IPS-NIHi11 (cell line): ENCODE measurements at regions not wholly inside any gene's neighbourhood (a gene's known extent, or its start where the extent isn't known, plus 50 kb on each side); places are given as distances from the start of the nearest gene placed in this dataset.

Experiments
- DNase-seq: peaks from one replicate; pipeline ENCODE4 v3.0.0; 2012; ENCODE audit warnings: mixed read lengths, low spot score

DNA sequence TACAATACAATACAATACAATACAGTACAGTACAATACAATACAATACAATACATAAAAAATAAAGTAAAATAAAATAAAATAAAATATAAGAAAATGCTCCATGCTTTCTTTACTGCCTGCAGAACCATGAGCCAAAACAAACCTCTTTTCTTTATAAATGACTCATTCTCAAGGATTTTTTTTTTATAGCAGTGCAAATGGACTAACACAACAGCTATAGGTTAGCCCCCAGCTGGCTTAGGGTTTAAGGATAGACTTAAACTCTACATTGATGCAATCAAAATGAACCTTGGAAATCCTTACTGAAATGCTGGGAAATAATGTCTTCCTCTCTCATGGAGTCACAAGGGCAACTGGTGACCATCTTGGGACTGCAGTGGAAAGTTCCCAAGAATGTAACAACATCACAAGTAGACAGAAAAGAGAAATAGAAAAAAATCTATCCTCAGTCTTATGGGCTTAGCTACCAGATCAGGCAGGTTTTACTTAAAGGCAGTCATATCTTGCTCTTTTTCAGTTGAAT is 348.9 kb downstream of the ARL4A start:
- DNase-seq: no peak

DNA sequence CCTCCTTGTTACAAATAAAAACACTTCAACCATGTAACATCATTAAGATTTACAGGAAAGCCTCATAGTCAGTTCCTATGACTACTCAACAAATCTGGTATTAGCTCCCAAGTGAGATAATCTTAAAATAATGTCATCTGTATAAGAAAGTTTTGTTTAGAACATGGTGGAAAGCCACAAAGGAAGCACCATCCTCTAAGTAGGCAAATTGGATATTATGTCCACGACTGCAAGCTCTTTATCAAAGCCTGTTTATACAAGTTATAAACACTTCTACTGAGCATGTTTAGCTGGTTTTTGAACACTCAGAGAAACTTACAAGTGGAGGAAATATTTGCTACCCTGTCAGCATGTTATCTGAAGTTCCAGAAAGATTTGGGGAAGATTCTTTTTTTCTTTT is 349.8 kb downstream of the ARL4A start:
- DNase-seq: no peak

DNA sequence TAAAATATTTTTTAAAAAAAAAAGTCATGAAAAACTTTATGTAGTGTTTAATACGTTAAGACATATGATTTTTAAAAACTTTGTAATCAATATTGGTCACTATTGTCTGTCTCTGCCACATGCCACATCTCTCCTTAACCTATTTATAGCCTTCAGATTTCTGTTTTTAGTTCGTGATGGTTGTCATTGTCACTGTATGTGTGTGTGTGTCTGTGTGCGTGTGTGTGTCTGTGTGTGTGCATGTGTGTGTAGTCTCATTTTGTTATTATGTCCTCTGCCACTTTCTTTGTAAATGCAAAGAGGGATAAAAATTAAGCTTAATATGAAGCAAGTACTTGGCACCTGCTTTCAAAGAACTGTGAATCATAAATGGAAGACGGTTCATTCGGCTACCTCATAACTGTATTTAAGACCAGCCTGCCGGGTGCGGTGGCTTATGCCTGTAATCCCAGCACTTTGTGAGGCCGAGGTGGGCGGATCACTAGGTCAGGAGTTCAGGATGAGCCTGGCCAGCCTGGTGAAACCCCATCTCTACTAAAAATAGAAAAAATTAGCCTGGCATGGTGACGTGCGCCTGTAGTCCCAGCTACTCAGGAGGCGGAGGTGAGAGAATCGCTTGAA is 354.0 kb downstream of the ARL4A start:
- DNase-seq: no peak

DNA sequence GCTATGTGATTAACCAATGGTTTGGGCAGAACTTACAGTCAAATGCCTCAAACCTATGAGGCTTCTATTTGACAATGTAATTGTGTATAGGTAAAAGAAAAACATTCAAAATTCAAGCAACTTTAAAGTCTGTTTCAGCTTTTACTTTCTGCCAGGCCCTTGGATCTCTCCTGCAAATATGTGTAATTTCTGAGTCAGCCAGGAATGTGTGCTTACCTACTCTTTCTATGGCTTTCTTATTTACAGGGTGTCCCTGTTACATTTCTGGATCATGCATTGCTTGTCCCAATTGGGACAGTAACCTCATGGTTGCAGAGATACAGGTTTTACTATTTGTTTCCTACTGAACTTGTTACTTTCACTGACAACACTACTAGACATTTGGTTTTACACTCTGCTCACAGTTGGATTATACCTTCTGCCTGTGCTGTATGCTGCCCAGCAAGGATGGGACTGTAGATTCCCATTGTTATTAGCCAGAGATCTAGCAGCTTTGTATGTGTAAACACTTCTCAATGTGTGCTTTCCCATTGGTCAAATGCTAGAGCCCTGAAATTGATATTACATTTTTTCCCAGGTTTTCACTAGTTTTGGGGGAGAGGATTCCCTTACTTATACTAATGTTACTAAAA is 355.3 kb downstream of the ARL4A start:
- DNase-seq: no peak

DNA sequence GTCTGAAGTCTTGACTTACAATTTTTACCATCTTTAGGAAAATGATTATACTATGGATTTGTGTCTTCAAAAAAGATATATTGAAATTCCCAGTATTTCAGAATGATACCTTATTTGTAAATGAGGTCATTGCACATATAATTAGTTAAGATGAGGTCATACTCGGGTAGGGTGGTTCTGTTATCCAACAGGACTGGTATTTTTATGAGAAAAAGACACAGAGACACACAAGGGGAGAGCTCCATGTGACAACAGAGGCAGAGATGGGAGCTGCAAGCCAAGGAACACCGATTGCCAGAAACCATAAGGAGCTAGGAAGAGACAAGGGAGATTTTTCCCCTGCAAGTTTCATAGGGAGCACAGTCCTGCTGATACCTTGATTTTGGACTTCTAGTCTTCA is 356.9 kb downstream of the ARL4A start:
- DNase-seq: no peak

DNA sequence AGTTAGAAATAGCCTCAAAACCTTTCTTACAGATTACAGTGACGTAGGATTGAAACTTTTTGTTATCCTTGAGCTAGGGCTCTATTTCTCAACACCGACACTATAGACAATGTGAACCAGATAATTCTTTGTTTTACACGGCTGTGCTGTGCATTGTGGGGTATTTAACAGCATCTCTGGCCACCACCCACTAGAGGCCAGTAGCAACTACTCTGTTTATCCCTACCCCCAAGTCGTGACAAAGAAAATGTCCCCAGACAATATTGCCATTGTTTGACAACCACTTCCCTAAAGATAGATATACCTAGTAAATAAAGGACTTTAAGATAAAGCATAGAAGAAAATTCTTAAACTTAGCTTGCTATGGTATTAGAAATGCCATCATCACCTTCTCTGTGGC is 359.6 kb downstream of the ARL4A start:
- DNase-seq: no peak

DNA sequence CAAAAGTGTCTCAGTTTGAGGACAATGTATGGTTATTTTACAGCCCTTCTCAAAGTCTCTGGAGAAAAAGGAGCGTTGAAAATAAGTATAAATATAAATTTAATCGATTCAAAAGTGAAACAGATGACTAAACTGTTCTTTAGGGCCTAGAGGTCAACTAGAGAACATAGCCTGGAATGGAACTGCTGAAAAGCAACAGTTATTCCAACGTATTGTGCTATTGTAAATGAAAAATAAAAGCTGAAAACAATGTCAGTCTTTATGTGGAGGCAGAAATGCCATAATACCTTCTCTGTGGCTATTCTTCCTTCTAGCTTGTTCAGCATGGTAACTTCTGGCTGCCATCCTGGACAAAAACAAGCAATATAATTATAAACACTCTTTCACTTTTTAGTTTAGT is 362.5 kb downstream of the ARL4A start:
- DNase-seq: no peak

DNA sequence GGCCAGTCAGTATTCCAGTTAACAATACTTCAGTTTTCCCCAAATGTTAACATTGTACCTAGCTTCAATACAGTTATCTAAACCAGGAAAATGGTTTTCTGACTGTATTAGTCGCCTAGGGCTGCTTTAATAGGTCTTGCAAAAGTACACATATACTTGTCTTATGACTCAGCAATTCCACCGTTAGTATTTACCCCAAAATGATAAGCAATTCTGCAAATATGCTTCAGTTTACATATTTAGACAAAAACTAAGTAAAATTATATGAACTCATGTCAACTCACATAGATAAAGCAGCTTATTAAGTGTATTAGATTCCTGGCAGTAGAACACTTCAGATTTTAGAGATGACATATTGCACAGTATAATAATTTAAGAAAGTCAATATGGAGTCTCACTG is 363.3 kb downstream of the ARL4A start:
- DNase-seq: no peak

DNA sequence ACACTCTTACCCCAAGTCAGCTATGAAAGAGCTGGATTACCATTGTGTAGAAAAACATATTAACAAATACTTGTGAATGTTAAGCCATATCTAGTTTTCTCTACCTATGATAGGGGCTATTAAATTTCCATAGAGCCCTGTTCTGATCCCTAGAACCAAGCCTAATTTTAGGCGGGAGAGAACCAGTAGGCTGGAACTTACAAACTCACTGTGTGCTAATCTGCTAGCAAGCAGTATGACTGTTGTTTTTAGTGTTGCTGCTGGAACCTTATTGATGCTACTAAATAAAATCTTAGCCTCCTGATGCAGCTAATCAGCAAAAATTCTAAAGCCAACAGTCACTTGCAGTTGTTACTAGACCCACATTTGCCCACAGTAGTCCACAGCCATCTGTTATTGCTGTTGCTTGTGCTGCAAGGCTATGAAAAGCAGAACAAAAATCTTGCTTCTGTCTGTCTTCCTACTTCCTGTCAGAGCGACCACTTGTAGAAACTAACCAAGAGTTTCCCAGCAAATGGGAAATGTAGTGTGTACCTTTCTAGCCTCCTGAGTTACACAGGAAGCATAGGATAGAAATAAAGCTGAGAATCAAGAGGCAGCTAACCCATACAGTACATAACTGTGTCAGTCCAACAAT is 368.4 kb downstream of the ARL4A start:
- DNase-seq: no peak

DNA sequence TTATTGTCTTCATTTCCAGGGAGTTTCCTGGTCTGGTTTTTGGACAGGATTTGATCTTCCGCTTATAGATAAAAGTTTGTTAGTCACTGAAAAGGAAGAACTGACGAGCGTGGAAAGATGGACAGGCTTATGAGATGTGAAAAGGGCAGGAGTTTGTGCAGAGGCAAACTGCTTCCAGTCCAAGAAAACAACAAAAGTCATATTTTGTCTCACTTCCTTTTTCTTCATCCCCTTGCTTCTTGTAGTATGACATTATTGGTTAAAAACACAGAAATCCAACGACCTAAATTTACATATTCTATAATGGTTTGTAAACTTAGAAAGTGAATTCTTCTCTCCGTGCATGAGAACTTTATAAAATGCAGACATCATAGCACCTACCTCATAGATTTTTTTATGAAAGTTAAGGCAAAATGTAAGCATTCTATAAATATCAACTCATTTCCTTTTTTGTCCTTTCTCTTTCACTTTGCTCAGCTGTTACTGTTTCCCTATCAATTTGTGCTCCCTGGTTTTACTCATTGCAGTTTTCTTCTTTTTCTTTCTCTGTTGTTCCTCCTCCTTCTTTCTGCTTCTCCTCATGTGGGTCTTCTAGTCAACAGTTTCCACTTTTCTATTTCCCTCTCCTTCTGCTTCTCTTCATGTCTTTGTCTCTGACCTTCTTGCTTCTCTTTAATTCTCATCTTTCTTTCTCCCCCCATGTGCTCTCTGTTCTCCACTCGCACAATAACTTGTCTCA is 370.2 kb downstream of the ARL4A start:
- no peak for DNase-seq

DNA sequence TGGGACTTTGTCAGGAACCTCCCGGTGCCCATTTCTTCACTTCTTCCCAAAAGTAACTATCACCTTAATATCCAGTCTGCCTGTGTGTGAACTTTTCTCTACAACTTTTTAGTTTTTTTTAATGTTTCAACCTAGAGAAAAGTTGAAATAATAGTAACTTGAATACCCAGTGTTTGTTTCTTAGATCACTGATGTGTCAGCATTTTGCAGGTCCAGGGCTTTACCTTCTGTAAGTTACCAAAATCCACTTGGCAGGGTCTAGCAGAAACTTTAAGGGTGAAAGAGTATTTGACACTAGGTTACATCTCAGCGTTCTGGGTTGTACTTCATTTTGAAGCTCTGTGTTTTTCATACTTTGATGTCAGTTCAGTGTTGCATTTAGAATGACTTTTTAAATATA is 372.7 kb downstream of the ARL4A start:
- DNase-seq: no peak

DNA sequence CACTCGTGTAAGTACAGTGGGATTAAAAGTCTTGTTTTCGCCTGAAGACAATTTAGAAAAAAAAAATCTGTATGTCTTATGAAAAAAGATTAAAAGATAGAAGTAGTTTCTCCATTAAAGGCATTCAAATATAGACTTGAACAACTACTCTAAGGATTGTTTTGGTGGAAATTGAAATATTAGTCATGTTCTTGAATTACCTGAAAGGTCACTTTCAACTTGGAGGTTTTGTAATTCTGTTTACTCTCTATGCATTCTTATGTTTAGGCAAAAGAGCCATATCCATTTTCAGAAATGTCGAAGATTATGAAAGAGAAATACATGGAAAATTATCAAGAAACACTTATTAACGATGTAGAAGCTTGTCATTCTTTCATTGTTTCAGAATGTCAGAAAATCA is 373.7 kb downstream of the ARL4A start:
- DNase-seq: no peak

DNA sequence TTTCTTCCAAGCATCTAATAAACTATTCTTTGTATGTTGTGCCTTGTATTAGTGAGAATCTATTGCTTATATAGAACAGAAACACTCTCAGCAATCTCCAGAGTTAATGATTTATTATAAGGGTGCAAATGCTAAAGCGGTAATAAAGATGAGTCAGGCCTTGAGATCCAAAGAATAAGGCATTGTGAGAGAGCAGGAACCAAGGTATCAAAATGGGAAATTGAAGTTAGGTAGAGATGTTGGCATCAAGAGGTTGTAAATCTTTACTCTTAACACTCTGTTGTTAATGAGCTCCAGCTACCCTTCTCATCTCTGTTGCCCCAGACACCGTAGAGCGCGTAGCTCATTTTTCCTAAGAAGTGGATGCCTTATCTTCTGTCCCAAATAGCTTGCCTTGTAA is 375.2 kb downstream of the ARL4A start:
- no peak for DNase-seq

DNA sequence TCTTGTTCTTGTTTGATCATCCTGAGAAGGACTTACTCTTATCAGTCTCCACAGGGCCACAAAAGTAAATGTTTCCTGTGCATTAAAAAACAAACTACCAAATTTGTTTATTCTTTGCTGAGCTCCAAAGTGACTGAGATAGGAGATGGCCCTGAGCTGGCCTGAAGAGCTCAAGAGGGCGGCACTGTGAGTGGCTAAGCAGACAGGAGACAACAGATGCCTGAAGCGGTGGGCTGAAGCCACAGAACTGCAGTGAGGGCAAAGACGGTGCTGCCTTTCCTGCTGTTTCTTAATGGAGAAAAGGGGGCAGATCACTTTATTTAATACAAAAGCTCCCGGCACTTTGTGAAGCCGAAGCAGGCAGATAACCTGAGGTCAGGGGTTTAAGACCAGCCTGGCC is 379.6 kb downstream of the ARL4A start:
- peak; percentile 8 for DNase-seq

DNA sequence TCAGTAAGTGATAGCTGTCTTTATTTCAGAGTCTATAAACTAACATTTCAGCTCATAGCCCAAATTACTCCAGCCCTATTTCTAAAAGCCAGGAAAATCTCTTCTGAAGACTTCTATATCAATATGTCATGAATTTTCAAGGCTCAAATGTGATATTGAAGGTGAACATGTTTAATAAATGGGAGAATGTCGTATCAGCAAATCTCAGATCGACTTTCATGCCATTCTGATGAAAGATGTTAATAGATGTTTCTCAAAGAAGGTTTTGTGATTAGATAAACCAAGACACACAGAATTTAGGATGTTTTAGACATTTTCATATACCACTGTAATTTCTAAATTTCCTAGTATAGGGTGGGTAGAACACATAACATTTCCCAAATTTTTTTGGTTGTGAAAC is 380.6 kb downstream of the ARL4A start:
- no peak for DNase-seq

DNA sequence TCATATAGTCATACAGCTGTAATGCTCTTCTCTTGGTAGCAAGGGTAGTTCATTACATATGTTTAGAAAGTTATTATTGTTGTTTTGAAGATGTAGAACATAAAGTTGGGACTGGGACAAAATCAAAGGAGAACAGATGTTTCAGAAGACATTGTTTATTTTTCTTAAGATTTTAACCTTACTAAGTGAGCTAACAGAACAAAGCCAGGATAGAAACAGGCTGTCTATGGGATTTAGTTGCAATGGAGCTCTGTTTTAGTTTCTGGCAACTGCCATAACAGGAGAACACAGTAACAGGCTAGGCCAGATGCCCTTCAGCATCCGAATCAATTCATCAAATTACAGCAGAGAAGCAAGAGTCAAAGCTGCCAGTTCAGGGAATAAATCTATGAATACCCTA is 382.4 kb downstream of the ARL4A start:
- DNase-seq: no peak

DNA sequence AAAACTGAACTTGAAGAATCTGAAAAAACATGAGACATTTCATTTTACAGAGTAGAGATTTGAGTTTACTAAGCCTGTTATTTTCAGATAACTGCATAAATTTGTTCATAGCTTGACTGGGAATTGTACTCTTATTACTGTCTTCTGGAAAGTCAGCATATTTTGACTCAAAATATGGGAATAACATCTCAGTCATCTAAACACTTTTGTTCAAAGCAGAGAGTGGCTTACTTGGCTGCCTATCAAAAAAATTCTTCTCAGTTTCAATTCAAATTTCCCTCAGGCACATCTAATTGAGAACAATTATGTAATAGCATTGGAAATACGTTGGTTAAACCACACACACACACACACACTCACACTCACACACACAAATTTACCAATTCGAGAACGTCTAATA is 384.6 kb downstream of the ARL4A start:
- no peak for DNase-seq

DNA sequence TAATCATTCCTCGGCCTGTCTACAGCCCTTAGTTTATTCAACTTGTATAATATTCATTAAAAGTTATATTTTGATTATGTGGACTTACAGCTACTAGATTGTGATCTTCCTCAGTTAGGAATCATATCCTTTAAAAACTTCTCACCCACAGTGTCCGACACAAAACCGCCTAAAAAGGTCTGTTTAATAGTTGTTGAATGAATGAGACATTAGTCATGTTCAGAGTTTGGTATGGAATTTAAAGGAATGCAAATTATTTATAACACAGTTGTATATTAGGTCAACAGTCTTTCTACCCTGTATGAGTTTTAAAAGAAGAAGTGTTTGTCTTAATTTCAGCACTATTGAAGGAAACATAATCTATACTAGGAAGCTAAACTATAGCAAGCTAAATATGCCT is 390.0 kb downstream of the ARL4A start:
- DNase-seq: no peak

DNA sequence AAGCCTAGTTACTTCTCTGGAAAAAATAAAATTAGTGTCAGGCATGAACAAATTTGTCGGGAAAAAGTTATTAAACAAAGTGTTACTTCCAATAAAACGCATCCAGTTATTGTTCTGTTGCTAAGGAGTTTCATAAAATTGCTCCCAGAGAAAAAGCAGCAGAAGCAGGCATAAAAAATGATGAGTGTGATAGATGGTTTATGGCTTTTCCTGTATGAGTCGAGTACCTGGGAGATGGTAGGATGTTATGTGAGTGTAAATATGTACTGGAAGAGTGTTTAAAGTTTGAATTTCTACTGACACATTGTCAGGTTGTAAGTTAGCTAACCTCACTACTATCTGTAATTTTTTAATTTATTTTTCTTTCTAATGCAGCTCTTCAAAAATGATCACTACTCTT is 390.7 kb downstream of the ARL4A start:
- no peak for DNase-seq

DNA sequence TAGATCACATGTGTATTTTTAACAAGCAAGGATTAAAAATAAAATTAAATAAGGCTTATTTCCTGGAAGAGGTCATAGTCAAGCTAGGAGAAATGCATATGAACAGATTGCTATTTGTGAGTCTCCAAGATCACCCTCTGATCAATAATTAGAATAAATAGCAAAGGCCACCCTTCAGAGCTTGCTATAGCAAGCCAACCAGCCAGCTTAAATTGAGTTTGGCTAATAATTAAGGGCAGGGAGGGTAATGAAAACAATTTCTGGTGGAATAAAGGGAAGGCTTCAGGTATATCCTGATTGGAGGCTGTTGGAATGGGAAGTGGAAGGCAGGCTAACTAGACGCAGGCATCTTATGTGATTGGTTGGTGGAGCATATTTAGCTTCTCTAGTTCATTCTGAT is 403.5 kb downstream of the ARL4A start:
- no peak for DNase-seq

DNA sequence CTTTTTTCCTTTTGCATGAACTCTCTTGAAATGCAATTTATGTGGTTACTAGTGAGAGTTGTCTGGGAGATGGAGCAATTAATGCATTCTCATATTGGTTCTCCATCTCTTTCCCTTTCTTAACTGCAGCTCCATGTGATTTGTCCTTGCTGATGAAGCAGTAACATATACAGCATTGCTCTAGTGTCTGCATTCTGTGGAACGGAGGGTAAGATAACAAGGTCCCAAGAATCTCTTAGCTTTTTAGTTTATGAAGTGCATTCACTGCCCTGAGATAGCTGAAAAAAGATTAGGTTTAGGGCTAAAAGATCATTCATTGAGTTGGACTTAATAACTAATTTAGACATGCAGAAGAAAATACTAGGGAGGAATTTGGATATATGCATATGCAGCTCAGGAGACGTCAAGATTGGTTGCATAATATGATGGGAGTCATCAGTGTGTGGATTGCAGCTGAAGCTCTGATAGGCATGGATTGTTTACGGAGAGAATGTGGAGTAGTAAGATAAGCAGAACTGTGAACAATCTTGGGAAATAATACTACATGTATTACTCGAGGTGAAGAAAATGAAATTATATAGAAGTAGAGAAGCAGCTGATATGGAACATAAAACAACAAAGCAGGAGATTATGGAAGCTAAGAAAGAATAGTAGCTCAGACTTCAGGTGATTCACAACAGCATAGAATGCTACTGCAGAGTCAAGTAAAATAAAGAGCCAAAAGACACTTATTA is 404.7 kb downstream of the ARL4A start:
- no peak for DNase-seq

DNA sequence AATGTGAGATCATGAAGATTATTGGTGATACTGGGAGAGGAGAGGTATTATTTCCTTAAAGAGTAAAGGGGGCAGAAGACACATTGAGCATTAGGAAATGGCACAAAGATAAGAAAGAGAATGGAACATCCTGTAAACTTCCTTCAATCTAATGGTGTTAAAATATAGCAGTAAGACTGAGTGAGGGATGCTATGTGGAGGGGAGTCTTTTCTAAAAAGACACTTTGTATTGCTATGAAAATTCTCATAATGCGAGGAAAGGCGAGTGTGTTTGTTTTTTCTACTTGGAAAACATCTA is 405.2 kb downstream of the ARL4A start:
- no peak for DNase-seq

DNA sequence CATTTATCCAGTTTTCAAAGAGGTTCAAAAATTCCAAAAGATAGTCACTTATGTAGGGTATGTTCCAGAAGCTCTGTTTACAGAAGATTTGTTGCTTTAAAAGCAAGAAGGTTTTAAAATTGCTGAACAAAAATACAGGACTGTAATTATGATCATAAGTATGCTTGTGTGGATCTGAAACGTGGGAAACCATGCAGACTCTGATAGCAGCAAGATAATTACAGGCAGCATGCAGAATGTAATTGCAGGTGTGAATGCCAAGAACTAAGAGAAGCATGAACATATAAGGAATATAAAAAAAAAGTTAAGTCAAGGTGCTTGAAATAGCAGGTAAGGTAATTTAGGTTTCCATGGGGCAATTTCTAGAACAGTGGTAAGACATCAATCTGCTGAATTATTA is 405.7 kb downstream of the ARL4A start:
- no peak for DNase-seq
